ENCODE measurements at regions not wholly inside any gene's neighbourhood (a gene's known extent, or its start where the extent isn't known, plus 50 kb on each side); places are given as distances from the start of the nearest gene placed in this dataset.
A peak's percentile ranks its signal among the peaks of the same experiment; 100 is the strongest.

DNA sequence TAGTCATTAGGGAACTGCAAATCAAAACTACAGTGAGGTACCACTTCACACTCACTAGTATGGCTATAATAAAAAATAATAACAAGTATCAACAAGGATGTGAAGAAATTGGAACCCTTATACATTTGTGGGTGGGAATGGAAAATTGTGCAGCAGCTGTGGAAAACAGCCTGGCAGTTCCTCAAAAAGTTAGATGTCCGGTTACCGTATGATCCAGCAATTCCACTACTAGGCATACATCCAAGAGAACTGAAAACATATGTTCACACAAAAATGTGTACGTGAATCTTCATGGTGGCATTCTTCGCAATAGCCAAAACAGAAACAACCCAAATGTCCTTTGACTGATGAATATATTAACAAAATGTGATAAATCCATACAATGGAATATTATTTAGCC, 187.9 kb upstream of the LYSMD4 start:
- no peak for DNase-seq

GRCh38 chr15:99918072-99918471, 184.8 kb upstream of the LYSMD4 start:
- no peak for DNase-seq

DNA sequence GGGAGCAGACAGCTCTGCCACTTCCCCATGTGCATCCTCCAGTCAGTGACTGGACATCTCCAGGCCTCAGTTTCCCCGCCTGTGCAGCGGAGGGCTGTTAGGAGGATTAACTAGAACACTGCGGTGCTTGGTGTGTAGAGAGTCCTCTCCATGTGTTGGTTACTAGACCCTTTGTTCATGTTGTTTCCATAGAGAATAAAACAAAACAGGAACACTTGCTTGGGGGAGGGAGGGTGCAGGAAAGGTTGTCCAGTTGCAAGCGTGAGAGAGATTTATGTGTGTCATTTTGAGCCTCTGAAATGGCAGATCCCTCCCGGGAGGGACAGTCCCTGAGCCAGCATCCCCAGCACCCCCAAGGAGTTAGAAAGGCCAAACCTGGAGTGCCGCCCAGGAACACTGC, 184.0 kb upstream of the LYSMD4 start:
- no peak for DNase-seq

DNA sequence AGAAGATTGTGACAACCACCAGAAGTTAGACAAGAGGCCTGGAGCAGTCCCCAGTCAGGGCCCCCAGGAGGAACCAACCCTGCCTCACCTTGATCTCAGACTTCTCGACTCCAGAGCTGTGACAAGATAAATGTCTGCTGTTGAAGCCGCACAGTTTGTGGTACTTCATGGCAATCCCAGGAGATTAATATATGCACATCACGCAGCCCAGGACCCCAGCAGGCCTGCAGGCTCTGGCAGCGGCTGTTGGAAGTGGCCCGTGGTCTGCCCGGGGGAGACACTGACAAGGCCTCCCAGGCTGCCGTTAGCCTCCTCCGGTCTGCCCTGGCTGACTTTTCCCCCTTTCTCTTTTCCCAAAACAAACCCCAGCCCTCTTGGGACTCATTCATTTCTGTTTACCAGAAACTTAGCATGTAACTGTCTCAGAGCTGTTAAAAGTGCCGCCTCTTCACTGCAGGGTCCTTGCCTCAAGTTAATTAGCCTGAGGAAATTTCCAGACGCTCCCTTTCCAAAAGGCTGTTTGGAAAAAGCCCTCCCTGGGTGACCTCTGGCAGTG, 183.5 kb upstream of the LYSMD4 start:
- no peak for DNase-seq

DNA sequence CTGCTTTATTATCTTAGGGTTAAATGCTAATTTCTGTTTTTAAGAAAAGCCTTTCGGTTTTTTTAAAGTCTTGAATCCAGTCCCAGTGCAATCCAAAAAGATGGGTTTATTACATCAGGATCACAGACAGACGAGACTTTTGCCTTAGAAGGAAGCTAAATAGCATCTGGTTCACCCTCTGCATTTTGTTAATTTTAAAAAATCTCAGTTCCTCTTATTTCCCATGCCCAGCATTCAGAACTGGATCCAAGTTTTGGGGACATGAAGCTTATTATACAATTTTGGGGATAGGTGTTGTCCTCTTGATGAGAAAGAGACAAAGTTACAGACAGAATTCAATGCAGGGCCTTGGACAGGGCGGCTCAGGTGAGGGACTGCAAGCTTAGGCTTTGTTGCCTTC, 181.5 kb upstream of the LYSMD4 start:
- DNase-seq = no peak

- DNase-seq = no peak
These were observed 178.6 kb upstream of the LYSMD4 start for GRCh38 chr15:99911816-99912215.

DNA sequence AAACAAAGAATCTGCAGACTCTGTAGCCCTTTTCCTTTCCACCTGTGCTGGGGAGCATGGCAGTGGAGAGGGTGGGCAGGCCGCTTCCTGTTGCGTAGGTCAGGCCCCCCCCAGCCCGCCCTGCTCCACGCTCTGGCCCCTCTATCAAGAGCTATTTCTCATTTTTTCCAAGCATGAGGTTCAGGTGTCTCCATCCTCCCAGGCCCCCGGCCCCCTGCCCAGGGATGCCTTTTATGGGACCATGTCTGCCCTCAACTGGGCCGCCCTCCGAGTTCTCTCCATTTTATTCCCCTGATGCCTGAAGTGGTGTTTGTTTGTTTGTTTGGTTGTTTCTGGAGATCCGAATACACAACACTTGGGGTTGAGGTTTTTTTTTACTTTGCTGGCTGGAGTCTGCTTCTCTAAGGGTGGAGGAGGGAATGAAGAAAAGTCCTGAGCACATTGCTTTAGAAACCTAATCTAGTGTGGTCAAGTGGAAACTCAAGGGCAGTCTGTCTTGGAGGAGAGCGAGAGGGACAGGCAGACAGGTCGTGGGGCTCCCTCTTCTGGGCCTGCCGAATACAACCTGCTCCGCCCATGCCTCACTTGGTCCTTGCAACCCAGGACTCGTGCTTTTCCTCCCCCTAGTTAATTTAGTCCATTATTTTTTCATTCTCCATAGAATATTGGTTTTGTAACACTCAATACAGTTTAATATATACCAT, 176.5 kb upstream of the LYSMD4 start:
- no peak for DNase-seq

DNA sequence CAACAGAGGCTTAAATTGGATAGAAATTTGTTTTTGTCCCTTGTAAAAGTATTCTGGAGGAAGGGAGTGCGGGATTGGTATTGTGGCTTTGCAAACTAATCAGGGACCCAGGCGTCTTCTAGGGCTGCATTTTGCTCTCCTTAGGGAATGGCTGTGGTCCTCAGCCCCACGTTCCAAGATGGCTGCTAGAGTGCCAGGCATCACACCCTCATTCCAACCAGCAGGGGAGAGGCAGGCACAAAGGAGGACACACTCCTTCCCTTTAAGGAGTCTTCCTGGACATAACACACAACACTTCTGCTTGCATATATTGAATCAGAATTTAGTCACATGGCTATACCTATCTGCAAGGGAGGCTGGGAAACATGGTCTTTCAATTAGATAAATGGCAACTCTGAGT, 174.5 kb upstream of the LYSMD4 start:
- DNase-seq = no peak

- no peak for DNase-seq
These were observed 173.6 kb upstream of the LYSMD4 start for GRCh38 chr15:99906793-99907192.

- no peak for DNase-seq
These were observed 173.1 kb upstream of the LYSMD4 start for GRCh38 chr15:99906311-99906710.

DNA sequence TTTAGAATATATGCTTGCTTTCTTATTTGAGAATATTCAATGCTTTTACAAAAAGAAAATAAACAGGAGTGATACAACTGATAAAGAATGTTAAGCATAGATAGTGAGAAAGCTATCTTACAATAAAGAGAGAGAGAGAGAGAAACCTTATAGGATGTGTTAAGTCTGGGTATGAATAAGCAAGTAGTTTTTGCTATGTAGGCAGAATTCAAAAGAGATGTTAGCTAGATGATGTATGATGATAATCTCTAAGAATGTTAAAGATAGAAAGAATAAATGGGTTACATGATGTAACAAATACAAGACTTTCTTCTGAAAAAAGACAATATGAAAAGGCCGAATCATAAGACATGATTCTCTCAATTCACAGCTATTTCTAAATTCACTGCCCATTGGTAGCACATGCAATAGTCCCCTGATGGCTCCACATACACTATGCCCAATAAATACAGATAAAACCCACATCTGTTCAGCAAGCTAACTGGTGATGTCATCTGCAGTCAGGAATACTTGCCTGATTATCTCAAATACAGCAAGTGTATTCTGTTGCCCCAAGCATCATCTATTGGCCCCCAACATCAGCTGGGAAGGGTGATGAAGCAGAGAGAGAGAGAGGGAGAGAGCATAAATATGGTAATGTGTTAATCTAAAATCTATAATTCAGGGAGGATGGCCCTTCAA, 169.2 kb upstream of the LYSMD4 start:
- DNase-seq = no peak

GRCh38 chr15:99895956-99896311, 162.7 kb upstream of the LYSMD4 start:
- no peak for DNase-seq

DNA sequence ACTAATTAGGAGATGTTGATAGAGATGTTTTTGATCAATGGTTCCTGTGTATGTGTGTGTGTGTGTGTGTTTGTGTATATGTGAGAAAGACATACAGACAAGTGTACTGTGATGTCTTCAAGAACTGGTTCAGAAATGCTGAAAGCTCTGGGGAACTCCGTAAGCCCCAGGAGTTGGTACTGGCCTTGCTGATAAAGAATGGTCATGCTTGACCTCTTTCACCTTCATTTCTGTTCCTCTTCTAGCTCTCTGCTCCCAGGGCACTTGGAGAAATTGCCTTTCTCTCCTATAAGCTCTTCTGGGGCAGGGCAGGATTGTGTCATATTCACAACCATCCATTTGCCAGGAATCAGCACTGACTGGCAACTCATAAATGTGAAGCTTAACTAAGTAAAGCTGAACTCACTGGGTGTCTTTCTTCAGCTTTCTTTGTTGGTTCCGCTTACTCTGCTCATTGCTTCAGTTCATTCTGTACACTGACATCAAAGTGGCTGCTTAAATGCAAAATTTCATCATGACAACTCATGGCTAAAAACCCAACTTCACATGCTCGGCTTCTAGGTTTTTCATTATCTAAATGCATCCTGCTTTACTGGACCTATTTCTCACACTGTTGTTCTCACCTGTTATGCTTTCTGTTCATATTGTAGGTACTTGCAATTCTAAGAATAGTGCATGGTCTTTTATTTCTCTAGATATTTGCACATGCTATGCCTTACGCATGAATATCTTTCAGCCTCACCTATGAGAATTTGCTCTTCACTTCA, 162.1 kb upstream of the LYSMD4 start:
- DNase-seq = no peak

DNA sequence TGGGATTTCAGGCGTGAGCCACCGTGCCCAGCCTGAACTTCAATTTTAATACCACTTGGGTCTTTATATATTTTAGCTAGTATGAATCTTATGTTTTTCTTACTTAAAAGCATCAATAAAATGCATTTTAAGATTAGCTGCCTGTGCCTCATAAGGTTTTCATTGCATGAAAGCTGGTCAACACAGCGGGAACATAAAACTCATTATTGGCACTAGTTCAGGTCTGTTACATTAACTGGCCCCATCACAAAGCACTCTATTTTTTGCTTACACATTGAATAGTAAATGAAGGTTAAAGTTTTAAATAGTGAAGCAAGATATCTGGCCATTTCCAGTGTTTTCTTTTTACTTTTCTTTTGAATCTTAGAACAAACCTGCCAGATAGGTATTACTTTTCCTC, 145.6 kb upstream of the LYSMD4 start:
- no peak for DNase-seq

DNA sequence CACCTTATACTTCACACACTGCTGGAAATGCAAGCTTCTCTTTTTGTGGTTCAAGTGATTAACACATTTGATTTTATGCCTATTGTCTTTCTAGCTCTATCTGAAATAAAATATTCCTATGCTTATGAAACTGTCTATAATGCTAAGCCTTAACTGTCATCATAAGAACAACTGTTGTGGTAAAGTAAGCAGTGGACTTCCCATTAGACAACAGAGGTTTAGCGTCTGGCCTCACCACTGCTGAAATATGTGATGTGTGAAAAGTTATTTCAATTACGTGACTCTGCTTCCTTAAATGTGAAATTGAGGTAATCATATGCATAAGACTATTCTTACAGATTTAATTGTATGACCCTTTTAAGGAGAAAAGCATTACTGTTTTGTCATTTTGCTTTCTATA, 140.2 kb upstream of the LYSMD4 start:
- DNase-seq = no peak

DNA sequence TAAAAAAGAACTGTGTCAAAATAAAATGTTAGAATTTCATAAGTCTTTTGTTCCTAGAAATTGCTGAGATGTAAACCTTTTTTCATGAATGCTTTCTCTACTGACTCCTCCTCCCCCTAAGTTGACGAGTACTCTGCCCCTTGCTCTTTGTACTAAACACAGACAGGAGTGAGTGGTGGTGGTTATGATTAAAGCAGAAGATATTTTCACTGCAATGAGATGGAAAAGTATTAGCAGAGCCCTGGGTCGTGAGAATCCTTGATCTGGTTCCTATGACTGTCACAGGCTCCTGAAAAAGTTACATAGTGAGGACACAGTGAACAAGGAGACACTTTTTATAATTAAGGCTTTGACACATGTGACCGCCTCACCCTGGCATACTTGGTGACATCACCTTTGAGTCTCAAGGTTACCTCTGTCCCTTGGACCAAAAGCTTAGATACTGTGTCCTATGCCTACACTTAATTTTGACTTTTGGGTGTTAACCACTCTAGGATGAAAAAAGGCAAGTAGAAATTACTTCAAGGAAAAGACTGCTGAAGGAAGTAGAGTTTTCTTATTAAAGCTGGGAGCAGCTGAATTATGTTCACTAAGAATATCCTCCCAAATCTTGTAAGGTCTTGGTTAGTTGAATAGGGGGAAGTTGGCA, 130.4 kb upstream of the LYSMD4 start:
- DNase-seq = no peak

DNA sequence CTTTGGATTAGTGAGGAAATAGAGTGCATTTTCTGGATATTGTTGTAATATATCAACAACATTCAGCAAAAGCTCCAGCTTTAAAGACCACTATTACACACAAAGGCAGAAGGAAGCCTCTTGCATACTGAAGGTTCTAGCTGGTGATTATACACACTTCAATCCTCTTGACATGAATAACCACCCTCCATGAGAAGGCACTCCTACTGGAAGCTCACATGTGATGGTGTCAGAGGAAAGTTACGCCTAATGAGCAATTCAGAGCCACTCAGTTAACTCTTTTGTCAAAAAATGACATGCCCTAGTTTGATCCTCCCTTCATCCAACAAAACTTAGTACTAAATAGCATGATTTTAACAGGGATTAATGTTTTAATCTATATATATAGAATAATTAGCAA, 124.6 kb upstream of the LYSMD4 start:
- DNase-seq = peak; percentile 9

GRCh38 chr15:99850517-99850916, 117.3 kb upstream of the LYSMD4 start:
- DNase-seq = no peak

- no peak for DNase-seq
These were observed 111.8 kb upstream of the LYSMD4 start for GRCh38 chr15:99845009-99845408.

DNA sequence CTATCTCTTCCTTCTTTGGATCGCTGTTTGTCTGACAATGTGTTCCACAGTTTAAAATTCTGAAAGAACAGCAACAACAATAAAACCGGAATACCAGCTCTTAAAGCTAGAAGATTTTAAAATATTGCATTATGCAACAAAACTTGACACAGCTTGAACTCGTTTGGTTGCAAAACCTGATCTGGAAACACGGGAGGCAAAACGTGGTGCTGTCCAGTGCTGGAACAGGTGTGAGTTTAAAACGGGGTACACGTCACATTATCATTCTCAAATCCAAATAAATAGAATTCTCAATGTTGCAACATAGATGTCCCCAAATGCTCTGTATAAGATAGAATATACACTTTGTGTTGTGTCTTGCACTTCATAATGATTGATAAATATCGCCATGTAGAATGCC, 110.9 kb upstream of the LYSMD4 start:
- no peak for DNase-seq

GRCh38 chr15:99842071-99842470, 108.8 kb upstream of the LYSMD4 start:
- DNase-seq = no peak

- no peak for DNase-seq
These were observed 93.0 kb upstream of the LYSMD4 start for GRCh38 chr15:99826157-99826780.

GRCh38 chr15:99823346-99823745, 90.1 kb upstream of the LYSMD4 start:
- no peak for DNase-seq
